ENCODE measurements at regions not wholly inside any gene's neighbourhood (a gene's known extent, or its start where the extent isn't known, plus 50 kb on each side); places are given as distances from the start of the nearest gene placed in this dataset.
"Not testable (repeated sequence)": the region's sequence is repeated elsewhere in the genome, so short reads cannot be mapped to it uniquely, and the experiment has no call there.

DNA sequence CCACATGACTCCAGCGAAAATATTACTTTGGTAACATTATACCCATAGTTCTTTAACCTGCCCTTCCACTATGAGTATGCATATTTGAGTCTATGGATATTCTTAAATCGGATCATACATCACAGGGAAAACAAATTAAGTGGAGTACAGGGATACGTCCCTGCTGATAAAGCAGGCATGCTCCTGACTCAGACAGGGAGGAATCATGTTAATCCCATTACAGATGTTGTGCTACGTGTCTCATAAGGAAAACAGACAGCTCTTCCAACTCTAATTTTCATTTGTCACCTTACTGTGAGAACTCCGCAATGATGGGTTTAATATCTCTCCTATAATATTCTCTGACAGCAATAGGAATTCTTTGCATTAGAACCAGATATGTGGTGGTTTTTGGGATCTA is 469.5 kb upstream of the POM121L12 start:
- no peak for DNase-seq

DNA sequence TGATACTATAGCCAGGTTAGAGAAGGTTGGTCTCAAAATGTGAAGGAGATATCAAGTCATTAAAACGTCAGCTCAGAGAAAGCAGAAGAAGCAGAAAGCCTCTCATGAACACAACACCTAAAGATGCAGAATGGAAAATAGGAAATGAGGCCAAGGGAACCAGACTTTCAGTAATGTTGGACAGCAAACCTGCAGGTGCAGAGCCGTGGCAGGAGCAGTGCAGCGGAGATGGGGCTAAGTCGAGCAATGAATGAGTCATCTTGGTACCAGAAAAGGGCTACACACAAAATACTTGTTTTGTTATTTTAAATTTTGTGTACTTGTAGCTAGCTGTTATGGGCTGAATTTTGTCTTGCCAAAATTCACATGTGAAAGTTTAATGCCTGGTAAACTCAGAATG is 479.6 kb upstream of the POM121L12 start:
- DNase-seq, result no peak

DNA sequence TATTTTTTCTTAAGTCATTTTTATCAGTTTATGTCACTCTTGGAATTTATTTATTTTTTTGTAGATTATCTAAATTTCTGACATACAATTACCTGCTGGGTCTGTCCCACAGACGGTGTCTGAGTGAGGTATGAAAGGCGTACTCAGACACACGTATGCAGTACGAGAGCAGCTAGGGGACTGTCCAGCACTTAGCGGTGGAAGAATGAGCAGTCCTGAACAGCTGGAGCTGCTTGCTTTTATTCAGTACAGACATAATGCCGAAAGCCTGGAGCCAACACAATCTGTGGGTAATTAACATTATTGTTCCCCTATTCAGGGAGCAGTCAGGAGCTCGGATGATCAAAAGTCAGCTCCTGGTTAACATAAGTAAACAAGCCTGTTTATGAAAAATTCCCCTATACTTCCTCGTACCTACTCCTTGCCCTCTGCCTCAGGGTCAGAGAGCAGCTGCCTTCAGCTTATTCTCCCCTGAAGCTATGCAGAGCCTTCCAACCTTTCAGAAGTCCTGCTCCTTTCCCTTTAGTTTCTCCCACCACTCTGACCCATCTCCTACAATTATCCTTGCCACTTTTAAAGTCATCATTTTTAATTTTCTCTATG is 488.0 kb upstream of the POM121L12 start:
- DNase-seq, result no peak

DNA sequence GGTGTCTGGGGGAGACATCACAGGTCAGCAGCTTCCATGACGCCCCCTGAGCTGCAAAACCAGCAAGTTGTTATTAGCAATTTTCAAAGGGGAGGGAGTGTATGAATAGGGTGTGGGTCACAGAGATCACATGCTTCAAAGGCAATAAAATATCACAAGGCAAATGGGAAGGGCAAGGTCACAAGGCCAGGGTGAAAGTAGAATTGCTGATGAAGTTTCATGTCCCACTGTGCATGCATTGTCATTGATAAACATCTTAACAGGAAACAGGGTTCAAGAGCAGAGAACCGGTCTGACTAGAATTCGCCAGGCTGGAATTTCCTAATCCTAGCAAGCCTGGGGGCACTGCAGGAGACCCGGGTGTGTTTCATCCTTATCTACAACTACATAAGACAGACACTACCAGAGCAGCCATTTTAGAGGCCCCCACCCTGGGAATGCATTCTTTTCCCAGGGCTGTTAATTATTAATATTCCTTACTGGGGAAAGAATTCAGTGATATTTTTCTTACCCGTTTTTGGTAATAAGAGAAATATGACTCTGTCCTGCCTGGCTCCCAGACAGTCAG is 494.2 kb upstream of the POM121L12 start:
- DNase-seq, result not testable (repeated sequence)

DNA sequence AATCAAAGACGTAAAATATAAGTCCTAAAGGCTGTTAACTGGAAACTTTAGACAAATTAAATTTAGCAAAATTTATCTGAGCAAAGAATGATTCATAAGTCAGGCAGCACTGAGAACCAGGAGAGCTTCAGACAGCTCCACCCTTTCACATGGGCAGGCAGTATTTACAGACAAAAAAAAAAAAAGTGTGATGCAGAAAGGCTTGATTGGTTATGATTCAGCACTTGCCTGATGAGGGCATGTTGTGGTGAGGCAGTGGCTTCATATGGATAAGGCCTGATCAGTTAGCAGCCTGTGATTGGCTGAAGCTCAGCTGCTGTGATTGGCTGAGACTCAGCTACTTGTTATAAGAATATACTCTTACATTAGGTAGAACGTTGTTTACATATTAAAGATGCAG is 495.4 kb upstream of the POM121L12 start:
- DNase-seq, result no peak

DNA sequence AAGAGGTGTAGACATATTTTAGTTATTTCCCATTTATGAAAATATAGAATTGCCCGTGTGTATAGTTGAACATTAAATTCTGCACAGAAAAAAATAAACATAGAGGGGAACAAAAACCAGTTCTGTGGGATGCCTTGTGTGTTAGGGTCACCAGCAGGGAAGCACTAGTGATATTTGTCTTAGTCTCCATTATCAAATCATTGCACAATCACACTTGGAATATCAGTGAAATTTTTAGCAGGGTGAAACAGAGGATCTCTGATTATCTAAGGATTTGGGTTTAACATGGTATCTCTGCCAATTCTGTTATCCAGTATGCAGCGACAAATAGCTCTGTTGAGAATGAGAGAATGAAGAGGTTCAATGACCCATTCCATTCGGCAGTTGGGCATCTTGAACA is 496.0 kb upstream of the POM121L12 start:
- no peak for DNase-seq

DNA sequence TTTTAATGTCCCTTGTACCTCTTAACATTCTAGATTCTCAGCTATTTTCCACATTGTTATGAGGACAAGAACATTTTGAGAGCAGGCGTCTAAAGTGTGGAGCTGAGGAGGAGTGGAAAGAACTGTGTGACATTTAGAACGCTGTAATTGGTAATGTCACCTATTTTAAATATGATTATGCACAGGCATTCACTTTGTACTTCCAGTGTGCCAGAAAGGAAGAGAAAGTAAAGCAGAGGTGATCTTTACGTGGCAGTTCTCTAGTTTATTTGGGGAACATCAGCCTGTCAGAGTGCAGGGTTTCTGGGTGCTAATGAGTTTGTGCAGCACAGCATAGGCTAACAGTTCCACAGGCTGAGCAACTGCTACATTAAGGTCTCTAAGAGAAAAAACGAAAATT is 498.4 kb upstream of the POM121L12 start:
- DNase-seq, result no peak

DNA sequence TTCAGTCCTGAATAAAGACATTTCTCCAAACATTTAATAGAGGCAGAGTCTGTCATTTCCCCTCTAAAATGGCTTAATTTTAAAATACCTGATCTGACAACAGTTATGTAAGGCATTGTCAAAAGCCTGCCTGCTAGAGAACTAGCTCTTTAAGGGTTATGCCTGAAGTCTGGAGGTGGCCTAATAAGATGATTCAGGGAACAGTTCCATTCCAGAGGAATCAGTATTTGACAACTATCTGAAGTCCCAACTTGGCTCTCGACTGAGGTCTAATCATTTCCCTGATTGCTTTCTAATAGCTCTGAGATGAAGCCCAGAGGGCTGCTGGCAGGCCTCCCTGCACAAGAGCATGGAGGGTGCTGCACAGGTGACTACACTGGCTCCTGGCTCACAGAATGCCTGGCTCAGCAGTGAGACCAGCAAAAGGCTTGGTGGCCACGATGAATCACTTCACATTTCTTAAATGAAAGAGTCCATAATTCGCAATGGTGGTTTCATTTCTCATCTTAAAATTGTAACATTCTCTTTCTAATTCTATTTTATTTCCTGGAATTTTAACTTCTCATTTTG is 509.6 kb upstream of the POM121L12 start:
- DNase-seq, result no peak

DNA sequence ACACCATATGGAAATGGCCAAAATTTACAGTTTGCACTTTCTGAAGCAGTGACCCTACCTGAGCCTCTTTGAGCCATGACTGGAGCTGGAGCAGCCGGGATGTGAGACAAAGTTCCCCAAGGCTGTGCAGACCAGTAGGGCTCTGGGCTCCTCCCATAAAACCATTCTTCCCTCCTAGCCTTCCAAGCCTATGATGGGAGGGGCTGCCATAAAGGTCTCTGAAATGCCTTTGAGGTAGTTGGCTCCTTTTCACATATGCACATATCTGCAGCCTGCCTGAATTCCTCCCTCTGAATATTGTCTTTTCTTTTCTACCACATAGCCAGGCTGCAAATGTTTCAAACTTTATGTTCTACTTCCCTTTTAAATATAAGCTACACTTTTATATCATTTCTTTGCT is 516.6 kb upstream of the POM121L12 start:
- no peak for DNase-seq

DNA sequence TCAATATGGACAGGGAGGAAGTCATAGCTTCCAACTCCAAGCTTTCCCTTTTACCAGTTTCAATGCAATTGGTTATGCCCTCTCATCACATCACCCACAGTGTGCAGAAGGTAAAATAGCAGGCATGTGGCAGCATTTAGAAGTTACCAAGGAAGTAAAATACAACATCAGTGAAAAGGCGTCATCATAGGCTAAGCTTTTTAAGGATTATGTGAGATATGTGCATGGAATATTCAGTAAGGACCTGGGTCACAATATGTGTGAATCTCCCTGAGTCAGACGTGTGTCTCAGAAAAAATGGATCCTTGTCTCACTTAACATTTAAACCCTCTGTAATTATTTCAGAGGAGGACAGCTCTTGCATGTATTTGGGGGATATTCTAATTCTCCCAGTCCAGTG is 522.8 kb upstream of the POM121L12 start:
- no peak for DNase-seq

DNA sequence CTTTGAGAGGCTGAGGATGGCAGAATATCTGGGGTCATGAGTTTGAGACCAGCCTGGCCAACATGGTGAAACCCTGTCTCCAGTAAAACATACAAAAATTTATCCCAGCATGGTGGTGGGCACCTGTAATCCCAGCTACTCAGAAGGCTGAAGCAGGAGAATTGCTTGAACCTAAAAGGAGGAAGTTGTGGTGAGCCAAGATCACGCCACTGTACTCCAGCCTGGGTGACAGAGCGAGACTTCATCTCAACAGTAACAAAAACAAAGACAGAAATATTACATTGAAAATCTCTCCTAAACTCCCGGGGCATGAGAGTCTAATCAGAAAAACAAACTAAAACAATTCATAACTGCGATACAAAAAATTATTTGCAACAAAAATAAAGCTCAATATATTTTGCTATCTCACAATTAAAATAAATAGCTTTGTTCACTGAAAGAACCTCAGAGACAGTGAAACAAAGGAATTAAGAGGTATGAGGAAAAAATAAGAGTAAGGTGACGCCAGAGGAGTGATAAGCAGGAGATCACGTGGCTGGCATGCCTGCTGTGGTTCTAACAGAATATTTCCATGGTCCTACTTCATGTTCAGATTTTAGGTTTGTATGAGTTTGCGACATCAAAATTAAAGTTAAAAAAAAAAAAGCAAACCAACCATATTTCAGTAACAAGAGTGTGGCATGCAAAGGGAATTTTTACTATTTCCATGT is 527.7 kb upstream of the POM121L12 start:
- DNase-seq, result no peak

DNA sequence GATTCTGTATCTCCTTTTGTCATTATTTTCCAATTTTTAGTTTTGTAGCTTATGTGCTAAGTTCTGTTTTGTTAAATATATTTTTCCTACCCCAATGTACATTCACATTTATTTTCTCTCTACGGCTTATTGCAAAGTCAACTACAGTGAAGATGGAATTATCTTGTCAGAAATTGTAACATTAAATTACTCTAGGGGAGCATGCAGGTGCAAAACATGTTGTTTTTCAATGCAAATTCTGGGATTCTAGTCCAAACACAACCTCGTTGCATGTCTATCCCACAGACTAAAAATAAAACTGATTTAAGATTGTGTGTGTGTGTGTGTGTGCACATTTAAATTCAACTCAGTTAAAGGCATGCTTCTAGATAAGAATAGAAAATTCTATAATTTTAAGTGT is 529.1 kb upstream of the POM121L12 start:
- no peak for DNase-seq

DNA sequence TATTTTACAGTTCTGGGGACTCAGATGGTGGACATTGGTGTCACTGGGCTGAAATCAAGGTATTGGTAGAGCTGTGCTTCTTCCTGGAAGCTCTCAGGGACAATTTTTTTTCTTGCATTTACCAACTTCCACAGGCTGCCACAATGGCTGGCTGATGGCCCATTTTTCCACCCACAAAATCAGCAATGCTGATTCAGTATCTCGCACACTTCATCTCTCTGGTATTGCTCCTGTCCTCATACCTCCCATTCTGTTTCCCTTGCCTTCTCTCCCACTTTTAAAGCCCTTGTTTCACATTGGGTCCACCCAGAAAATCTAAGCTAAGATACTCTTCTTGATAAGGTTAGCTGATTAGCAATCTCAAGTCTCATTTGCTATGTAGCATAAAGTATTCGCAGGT is 530.9 kb upstream of the POM121L12 start:
- DNase-seq, result no peak

DNA sequence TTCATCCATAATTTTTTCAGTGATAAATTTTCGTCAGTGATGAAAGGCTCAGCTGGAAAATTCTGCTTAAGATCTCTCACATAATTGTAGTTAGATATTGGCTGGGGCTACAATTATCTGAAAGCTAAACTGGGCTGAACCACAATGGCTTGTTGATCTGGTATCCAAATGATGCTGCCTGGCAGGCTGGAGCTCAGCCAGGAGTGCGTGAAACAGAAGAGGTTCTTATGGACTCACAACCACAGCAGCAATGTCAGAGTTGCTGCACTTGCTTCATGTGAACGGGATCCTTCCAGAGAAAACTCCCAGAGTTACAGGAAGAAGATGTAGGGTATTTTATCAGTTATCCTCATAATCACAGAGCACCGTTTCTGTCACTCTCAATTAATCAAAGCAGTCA is 533.2 kb upstream of the POM121L12 start:
- DNase-seq, result no peak

DNA sequence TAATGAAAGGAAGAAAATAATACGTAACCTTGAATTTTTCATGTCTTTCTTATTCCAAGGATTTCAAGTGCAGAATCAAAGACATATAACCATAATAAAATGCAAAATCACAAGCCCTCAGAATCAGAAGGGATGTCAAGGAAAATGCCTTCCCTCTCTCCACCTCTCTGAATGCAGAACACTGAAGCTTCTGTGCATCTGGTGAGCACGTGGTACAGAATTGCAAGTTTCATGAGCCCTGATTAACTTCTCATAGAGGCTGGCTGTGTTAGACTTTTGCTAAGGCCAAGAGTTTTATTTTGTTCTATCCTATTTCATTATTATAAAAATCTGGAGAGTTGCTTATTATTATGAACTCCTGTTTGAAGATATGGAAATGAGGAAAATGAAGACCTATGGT is 533.7 kb upstream of the POM121L12 start:
- no peak for DNase-seq

DNA sequence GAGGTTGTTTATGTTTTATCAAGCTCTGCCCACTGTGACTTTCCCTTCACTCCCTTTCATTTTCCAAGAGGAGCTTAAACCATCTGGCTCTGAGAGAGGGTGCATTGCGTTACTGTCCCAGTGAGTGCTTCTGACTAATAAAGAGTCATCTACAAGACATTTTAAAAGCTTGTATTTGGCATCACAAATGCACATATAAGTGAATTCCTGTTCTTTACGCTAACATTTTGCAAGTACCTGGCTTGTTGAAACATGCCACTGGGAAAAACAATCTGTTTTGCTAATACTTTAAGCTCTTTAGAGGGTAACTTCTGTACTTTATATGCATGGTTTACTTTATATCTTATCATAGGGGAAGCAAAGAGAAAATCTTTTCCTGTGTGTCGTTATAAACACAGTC is 534.6 kb upstream of the POM121L12 start:
- no peak for DNase-seq

DNA sequence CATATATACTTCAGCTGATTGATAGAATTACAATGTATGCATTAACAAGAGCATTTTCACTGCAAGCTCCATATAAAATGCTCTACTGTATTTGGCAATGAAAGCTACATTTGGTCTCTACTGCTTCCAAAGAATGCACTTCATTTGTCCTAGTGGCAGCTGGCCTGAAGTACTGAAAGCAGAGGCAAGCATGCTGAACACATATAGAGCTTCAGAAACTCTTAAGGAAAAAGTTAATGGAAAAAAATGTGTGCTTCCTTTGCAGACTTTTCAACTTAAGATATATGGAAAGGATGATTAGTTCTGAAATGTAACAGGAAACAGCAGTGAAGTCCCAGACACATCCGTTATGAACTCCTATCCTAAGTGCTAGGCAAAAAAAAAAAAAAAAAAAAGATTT is 537.1 kb upstream of the POM121L12 start:
- DNase-seq, result no peak

DNA sequence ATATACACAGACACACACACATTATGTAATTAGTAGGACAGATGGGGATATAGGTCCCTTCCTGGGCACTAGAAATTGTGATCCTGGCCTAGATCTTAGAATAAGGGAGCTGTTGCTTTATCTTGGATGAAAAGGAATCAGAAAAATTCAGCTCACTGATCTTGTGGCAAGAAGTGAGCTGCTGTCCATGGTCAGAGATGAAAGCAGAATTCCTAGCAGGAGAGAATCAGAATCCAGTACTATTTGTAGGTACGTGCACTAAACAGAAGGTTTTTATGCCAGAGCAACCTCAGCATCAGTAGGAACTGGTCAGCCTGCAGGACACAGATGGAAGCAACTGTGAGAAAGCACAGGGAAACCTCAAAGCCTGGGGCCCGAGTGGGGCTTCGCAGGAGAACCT is 549.2 kb upstream of the POM121L12 start:
- DNase-seq, result no peak

DNA sequence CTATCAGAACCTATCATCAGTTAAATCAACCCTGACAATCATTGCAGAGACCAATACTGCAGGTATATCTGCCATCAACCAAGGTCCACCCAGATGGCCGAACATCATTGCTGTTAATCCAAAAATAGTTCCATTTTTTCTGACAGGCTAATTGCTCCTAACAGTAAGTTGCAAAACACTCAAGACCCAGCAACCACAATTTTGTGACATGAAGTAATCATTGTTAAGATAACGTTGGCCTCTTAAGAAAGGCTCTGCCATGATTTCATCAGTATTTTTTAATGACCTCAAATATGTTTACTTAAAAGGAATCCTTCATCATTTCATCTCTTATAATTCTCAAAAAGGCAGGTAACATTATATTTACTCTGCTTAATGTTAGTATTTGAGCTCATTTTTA is 553.4 kb upstream of the POM121L12 start:
- DNase-seq, result no peak

DNA sequence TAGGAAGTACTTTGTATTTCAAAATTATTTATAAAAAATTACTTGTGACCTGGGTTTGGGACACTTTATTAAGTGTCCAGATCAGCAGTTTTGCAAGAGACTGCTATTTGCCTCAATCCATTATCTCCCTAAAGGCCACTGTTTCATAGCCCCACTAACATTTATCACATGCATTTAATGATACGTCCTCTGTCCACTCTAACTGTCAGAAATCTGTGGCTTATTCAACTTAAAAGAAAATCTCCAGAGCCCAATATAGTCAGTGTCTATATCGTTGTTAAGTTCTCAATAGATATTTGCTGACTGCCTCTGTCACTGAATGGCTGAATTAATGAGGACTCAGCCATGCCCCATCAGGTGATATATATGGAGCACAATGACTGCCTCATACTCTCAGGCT is 553.9 kb upstream of the POM121L12 start:
- DNase-seq, result no peak

DNA sequence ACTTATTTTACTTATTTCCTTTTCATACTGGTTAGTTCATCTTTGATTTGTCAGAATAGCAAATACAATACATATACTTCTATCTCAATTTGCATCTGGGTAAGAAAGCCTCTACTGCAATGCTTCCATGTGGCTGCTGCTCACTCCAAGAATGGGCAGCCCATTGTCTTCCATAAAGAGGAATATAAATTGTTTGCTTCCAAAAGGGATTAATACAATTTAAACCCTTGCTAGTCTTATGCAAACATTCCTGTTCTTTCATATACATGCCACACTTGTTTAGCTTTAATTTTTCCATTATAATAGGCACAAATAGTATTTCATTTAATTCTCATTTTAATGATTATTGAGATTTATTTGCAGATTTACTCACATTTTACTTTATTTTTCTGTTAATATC is 555.4 kb upstream of the POM121L12 start:
- no peak for DNase-seq

DNA sequence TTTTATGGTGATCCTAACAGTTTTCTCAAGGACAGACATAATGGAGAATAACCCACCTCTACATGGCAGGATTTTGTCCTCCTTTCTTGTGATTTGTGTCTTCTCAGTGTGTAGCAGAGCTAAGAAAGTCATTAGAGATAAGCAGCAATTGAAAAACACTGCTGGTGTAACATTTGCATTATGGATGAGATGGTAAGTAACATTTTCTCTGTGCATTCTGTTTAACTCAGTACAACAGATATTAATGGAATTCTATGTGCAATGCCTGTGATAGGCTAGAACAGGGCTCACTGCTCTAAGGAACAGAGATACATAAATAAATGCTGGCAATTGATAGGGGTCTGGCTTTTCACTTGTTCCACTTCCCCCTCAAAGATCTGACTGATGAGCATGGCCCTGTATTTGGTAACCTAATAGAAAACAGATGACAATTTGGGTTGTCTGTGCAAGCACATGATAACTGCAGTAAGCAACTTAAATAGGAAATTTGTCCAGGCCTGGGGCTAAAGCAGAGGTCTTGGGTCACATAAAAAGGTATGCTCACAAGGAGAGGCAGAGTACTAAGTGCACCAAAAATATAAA is 560.3 kb upstream of the POM121L12 start:
- no peak for DNase-seq

DNA sequence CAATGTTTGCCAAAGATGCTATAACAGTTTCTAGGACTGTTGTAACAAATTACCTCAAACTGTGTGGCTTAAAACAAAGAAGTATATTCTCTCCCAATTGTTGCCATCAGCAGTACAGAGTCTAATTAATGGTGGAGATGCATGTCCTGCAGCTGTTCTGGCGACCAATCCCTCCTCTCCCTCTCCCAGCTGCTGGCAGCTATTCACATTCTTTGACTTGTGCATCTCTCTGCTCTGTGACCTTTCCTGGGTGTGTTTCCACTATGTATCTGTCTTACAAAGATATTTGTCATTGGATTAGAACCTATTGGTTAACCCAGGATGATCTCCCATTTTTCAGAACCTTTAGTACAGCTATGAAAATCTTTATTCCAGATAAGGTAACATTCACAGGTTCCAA is 561.7 kb upstream of the POM121L12 start:
- no peak for DNase-seq

DNA sequence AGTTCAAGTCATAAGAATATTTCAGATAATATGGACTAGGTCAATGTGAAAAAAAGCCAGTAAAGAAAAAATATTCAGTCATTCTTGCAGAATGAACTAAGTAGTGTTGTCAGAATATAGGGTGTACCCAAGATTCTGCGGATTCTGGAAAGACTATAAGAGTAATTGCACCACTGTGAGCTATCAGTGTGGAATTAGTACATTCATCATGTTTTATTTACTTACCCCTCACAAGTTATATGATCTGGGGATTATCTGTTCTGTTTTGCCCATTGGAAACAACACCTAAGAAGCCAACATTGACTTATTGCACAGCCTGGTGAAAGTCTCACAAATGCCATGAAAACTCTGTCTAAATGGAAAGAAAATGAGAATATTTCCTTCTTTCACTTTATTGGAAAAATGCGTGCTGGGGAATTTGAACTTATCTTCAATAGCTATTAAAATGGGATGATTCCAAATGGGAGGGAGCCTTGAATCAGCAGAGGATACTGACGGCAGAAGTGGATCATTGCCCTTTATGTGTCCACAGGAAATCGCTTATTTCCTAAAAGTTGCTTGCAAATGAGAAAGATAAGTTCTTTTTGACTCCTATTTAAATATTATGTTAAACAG is 563.3 kb upstream of the POM121L12 start:
- no peak for DNase-seq
